GM13976 (cell line): ENCODE measurements at regions not wholly inside any gene's neighbourhood (a gene's known extent, or its start where the extent isn't known, plus 50 kb on each side); places are given as distances from the start of the nearest gene placed in this dataset.
"Not testable (repeated sequence)": the region's sequence is repeated elsewhere in the genome, so short reads cannot be mapped to it uniquely, and the experiment has no call there.

ENCODE experiments used
- DNase-seq: peaks from one replicate; pipeline ENCODE4 v3.0.0; 2012; ENCODE audit warnings: low spot score
- CTCF ChIP-seq: IDR thresholded peaks from 2 replicates; pipeline ENCODE4 v1.5.1; 2012; ENCODE audit warnings: borderline replicate concordance, mild to moderate bottlenecking; ENCODE audit not compliant: insufficient read depth; ENCODE audit errors: extremely low read depth, missing control alignments, control extremely low read depth
- in situ Hi-C: fragments of 300-500 bp; cut with MboI; formaldehyde crosslinking; loops from one replicate; pipeline ENCODE4 v1.12.0; 2022; ENCODE audit warnings: low sequenced_read_pairs, mixed read lengths, inconsistent platforms; ENCODE audit not compliant: unreplicated experiment

- in situ Hi-C loops: no loop called here
- TF ChIP-seq CTCF: no peak
- DNase-seq: no peak
Observed at GRCh38 chr22:27247701-27248434, 553.7 kb downstream of the MN1 start.

GRCh38 chr22:27250418-27250817 is 551.1 kb downstream of the MN1 start:
- TF ChIP-seq CTCF: no peak
- in situ Hi-C loops: no loop called here
- no peak for DNase-seq

- in situ Hi-C loops: no loop called here
- TF ChIP-seq CTCF: no peak
- DNase-seq: no peak
Observed at GRCh38 chr22:27250886-27251285, 550.7 kb downstream of the MN1 start.

GRCh38 chr22:27251563-27251962 is 550.0 kb downstream of the MN1 start:
- no peak for DNase-seq
- TF ChIP-seq CTCF: no peak
- in situ Hi-C loops: no loop called here

- in situ Hi-C loops: no loop called here
- DNase-seq: no peak
- no peak for TF ChIP-seq CTCF
Observed at GRCh38 chr22:27252282-27253049, 549.1 kb downstream of the MN1 start.

GRCh38 chr22:27253108-27253902 is 548.3 kb downstream of the MN1 start:
- DNase-seq: no peak
- TF ChIP-seq CTCF: no peak
- in situ Hi-C loops: no loop called here

GRCh38 chr22:27254063-27254462 is 547.5 kb downstream of the MN1 start:
- DNase-seq, in situ Hi-C loops: not testable (repeated sequence)
